A673 (cell line): ENCODE measurements at regions not wholly inside any gene's neighbourhood (a gene's known extent, or its start where the extent isn't known, plus 50 kb on each side); places are given as distances from the start of the nearest gene placed in this dataset.

Experiments used
- CTCF ChIP-seq: fragments of 300-800, 200-600 bp; sonication (generic); conservative IDR thresholded peaks from 2 replicates; pipeline ENCODE4 v1.5.1; 2017; ENCODE audit warnings: low read depth, mild to moderate bottlenecking, antibody characterized with exemption, low read length, moderate library complexity, mixed read lengths
- EZH2 ChIP-seq: fragments of 200-600 bp; sonication (generic); IDR thresholded peaks from 2 replicates; pipeline ENCODE4 v1.6.1; 2017; ENCODE audit warnings: borderline replicate concordance, low read depth, mild to moderate bottlenecking, mixed read lengths, antibody characterized with exemption, low read length; ENCODE audit not compliant: poor library complexity, severe bottlenecking

GRCh38 chr13:83692800-83693199 lies 189.5 kb downstream of the SLITRK1 start:
- TF ChIP-seq CTCF (no peak), EZH2 (no peak)
